ENCODE measurements at regions not wholly inside any gene's neighbourhood (a gene's known extent, or its start where the extent isn't known, plus 50 kb on each side); places are given as distances from the start of the nearest gene placed in this dataset.

DNA sequence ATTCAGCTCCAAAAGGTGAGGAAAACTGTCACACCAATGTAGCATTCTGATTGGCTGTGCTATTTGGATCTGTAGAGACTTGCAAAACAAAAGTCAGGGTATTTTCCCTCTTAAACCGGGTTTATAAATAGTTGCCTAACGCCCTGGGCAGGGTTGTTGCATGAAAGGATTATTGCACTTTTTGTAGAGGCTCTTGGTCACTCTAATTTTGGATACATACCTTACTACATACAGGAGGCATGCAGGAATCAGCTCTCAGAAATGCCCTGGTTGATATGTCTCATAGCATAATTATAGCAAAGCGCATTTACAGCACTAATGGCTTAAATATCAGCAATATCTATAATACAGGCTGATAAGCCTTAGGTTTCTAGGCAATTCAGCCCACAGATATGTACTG is 200.0 kb upstream of the GDNF start:
- Mint-ChIP-seq H3K4me3 (no peak overlapping the region), H3K27ac (no peak overlapping the region), H3K4me1 (ENCODE audit: low read depth) (no peaks in the 10 kb centered on the region), H3K36me3 (no peaks in the 10 kb centered on the region), H3K27me3 (no peaks in the 10 kb centered on the region), H3K9me3 (ENCODE audit: low read depth) (no peaks in the 10 kb centered on the region)

DNA sequence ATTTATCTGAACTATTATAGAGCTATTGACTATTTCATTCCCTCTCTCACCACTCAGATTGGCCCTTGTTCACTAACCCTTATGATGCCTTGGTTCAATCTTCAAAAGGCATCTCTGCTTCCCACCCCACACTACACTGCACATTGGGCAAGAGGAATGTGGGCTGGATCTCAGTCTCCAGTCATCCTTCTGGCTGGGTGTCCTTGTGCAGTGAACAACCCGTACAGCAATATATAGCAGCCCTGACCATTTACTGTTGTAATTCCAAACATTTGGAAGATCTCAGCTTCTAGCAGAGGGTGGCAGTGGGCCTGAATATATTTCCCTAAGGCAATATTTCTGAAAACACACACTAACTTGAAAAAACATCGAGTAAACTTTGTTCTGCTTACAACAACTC is 199.2 kb upstream of the GDNF start:
- no peaks in the 10 kb centered on the region for H3K27me3 Mint-ChIP-seq
- no peaks in the 10 kb centered on the region for H3K4me1 Mint-ChIP-seq (ENCODE audit: low read depth)
- no peaks in the 10 kb centered on the region for H3K9me3 Mint-ChIP-seq (ENCODE audit: low read depth)
- no peaks in the 10 kb centered on the region for H3K36me3 Mint-ChIP-seq
- no peak overlapping the region for H3K27ac Mint-ChIP-seq
- H3K4me3 Mint-ChIP-seq, result no peak overlapping the region

DNA sequence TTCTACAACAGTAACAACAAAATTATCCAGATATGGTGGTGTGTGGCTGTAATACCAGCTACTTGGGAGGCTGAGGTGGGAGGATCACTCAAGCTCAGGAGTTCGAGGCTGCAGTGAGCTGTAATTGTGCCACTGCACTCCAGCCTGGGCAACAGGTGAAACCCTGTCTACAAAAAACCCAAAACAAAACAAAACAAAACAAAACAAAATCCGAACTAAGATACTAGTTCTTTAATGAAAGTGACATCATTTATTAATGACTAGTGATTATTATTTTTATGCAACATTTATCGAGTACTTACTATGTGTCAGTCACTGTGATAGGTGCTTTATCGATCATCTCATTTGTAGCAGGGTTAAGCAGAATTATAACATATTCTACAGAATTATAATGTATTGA is 196.9 kb upstream of the GDNF start:
- no peaks in the 10 kb centered on the region for H3K9me3 Mint-ChIP-seq (ENCODE audit: low read depth)
- no peaks in the 10 kb centered on the region for H3K4me1 Mint-ChIP-seq (ENCODE audit: low read depth)
- no peaks in the 10 kb centered on the region for H3K36me3 Mint-ChIP-seq
- H3K27ac Mint-ChIP-seq, result no peak overlapping the region
- H3K4me3 Mint-ChIP-seq, result no peak overlapping the region
- no peaks in the 10 kb centered on the region for H3K27me3 Mint-ChIP-seq

DNA sequence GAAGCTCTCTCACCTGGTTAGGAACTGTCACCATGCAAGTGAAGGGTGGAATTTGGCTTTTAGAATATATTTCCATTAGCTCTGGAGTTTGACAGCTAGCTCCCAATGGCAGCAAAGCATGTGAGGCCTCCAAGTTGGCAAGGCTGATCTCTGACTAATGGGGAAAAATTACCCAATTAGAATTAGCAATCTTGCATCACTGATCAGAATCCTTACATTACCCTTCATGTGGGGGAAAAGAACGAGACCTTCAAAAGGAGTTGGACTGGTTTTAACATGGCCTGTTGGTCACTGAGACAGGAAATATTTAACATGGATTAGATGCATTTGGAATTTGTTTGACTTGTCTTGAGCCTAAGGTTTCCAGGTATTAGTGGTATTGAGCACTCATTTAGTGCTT is 192.3 kb upstream of the GDNF start:
- no peak overlapping the region for H3K27ac Mint-ChIP-seq
- no peak overlapping the region for H3K4me3 Mint-ChIP-seq
- no peaks in the 10 kb centered on the region for H3K4me1 Mint-ChIP-seq (ENCODE audit: low read depth)
- no peaks in the 10 kb centered on the region for H3K27me3 Mint-ChIP-seq
- no peaks in the 10 kb centered on the region for H3K9me3 Mint-ChIP-seq (ENCODE audit: low read depth)
- no peaks in the 10 kb centered on the region for H3K36me3 Mint-ChIP-seq

DNA sequence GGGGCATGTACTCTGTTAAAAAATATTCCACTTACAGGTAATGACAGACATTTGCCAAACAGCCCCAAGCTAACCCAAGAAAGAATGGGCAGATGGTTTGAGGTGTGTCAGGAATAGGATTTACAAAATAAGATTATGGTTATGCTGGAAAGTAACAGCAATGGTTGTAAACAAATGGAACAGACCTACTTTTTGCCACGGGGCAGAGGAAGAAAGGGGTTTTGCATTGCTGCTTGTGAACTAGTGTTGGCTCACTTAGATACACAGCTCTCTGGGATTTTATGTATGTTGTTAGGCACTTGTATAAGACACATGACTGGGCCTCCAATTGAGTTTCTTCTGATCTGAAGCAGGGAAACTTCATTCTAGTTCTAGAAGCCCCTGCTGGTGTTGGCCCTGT is 191.5 kb upstream of the GDNF start:
- Mint-ChIP-seq H3K27me3 (no peaks in the 10 kb centered on the region), H3K4me3 (no peak overlapping the region), H3K4me1 (ENCODE audit: low read depth) (no peaks in the 10 kb centered on the region), H3K27ac (no peak overlapping the region), H3K36me3 (no peaks in the 10 kb centered on the region), H3K9me3 (ENCODE audit: low read depth) (no peaks in the 10 kb centered on the region)

DNA sequence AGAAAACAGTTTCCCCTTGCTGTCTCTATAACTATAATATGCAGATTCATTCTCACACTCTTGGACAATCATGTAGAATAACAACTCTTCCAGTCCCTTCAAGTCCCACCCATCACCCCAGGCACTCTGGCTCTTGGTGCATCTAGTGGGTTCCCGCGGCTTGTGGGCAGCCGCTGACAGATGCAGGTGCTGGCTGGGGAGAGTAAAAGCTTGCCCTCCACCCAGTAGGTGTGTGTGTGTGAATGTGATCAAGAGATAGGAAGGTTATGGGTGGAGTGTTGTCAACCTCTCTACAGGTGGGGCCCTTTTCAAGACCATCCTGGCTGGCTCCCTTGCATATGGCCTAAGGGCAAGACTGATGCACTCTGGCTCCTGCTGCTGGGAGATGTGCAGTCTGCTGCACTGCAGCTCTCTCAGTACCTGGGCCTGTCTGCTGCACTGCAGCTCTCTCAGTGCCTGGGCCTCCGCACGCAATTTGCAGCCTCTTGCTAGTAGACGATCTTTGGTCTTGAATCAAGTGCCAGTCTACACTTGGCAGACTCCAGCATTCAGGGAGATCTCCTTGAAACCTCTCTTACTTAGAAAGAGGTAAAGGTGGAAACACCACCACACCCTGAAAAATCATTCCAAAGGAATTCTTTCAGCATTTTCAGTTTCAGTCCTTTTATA is 189.7 kb upstream of the GDNF start:
- H3K9me3 Mint-ChIP-seq (ENCODE audit: low read depth), result no peaks in the 10 kb centered on the region
- H3K4me1 Mint-ChIP-seq (ENCODE audit: low read depth), result no peaks in the 10 kb centered on the region
- no peak overlapping the region for H3K4me3 Mint-ChIP-seq
- no peak overlapping the region for H3K27ac Mint-ChIP-seq
- H3K27me3 Mint-ChIP-seq, result no peaks in the 10 kb centered on the region
- H3K36me3 Mint-ChIP-seq, result no peaks in the 10 kb centered on the region

DNA sequence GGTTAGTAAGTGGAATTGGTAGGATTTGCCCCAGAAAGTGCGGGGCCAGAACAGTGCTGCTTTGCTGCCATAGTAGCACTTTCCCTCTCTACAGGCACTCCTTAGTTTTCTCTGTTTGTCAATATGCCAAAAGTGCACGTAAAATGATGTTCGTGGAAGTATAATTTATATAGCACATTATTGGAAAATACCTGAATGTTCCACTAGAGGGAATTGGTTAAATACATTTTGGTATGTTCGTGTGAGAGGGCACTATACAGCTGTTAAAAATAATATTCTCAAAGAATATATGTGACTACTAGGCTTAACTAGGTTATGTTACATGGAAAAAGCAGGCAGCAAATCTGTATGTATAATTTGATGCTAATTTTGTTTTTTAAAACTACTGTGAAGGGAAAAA is 184.0 kb upstream of the GDNF start:
- Mint-ChIP-seq H3K27ac (no peak overlapping the region), H3K9me3 (ENCODE audit: low read depth) (no peaks in the 10 kb centered on the region), H3K27me3 (peaks cover 9% of the 10 kb centered on the region), H3K4me3 (no peak overlapping the region), H3K36me3 (no peaks in the 10 kb centered on the region), H3K4me1 (ENCODE audit: low read depth) (no peaks in the 10 kb centered on the region)

DNA sequence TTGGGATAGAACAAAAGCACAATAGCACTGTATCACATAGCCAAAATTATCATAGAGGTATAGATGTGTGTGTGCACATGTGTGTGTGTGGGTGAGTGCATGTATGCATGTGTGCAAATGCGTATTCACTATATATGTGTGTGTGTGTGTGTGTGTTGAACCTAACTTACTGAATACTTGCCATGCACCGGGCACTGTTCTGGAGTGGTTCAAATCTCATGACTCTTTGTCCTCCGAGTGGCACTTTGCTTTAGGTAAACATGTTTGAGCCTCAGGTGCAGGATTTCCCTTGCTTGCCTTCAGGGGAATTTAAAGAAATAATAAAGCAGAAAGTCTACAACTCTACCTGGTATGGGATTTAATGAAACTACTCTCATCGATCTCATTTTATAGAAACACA is 183.5 kb upstream of the GDNF start:
- peaks cover 9% of the 10 kb centered on the region for H3K27me3 Mint-ChIP-seq
- no peak overlapping the region for H3K4me3 Mint-ChIP-seq
- no peak overlapping the region for H3K27ac Mint-ChIP-seq
- H3K36me3 Mint-ChIP-seq, result no peaks in the 10 kb centered on the region
- no peaks in the 10 kb centered on the region for H3K4me1 Mint-ChIP-seq (ENCODE audit: low read depth)
- no peaks in the 10 kb centered on the region for H3K9me3 Mint-ChIP-seq (ENCODE audit: low read depth)

DNA sequence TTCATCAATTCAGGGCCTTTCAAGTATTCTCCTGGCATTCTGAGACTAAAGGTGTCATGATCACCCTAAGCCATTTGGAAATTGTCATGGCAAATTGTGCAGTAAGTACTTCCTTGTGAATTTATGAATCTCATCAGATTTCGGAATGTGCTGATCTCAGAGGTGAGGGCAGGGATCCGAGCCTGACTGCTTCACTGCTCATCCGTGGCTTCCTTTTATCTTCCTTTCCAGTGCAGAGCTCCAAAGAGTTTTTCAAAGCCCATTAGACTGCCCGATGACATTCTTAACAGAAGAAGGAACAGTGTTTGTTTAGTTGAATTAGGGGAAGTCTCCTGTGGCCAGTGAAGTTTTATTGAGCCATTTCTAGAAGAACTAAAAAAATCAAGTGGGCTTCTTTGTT is 182.8 kb upstream of the GDNF start:
- no peaks in the 10 kb centered on the region for H3K9me3 Mint-ChIP-seq (ENCODE audit: low read depth)
- no peaks in the 10 kb centered on the region for H3K36me3 Mint-ChIP-seq
- H3K27ac Mint-ChIP-seq, result no peak overlapping the region
- H3K27me3 Mint-ChIP-seq, result peaks cover 9% of the 10 kb centered on the region
- no peak overlapping the region for H3K4me3 Mint-ChIP-seq
- no peaks in the 10 kb centered on the region for H3K4me1 Mint-ChIP-seq (ENCODE audit: low read depth)

DNA sequence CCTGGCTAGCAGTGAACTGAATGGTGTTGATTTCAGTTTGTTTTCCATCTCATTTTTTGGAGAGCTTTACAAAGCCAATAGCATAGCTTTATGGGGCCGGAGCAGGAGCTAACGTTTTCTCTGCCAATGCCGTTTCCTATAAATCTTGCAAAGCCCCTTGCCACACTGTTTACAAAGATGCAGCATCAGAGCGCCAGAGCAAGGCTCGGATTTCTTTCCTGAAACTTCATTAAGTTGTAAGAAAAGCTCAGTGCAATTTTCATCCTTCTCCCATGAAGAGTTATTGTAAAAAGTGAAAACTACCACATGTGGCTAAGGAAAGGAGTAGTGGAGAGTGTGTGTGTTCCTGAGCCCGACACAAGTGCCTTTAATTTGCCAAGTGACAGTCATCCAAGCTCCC is 178.2 kb upstream of the GDNF start:
- H3K9me3 Mint-ChIP-seq (ENCODE audit: low read depth), result no peaks in the 10 kb centered on the region
- no peak overlapping the region for H3K27ac Mint-ChIP-seq
- H3K27me3 Mint-ChIP-seq, result peaks cover 9% of the 10 kb centered on the region
- H3K36me3 Mint-ChIP-seq, result no peaks in the 10 kb centered on the region
- H3K4me1 Mint-ChIP-seq (ENCODE audit: low read depth), result no peaks in the 10 kb centered on the region
- H3K4me3 Mint-ChIP-seq, result no peak overlapping the region

DNA sequence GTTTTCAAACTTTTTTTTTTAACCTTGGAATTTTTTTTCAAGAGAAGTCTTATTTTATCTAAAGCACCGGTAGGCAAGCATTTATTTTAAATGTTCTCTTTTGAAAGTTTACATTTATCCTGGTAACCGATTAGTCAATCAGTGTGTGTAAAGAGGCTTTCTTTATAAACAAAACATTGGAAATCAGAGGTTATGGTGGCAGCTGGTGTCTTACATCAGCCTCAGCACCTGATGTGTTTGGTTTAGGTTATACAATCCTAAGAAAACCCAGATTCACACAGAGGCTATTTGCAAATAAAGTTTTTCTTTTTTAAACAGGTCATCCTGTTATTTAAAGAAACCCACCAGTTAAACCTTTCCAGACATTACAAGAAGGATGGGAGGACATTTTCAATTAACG is 173.3 kb upstream of the GDNF start:
- no peak overlapping the region for H3K27ac Mint-ChIP-seq
- no peaks in the 10 kb centered on the region for H3K27me3 Mint-ChIP-seq
- no peak overlapping the region for H3K4me3 Mint-ChIP-seq
- no peaks in the 10 kb centered on the region for H3K36me3 Mint-ChIP-seq
- no peaks in the 10 kb centered on the region for H3K9me3 Mint-ChIP-seq (ENCODE audit: low read depth)
- H3K4me1 Mint-ChIP-seq (ENCODE audit: low read depth), result no peaks in the 10 kb centered on the region

DNA sequence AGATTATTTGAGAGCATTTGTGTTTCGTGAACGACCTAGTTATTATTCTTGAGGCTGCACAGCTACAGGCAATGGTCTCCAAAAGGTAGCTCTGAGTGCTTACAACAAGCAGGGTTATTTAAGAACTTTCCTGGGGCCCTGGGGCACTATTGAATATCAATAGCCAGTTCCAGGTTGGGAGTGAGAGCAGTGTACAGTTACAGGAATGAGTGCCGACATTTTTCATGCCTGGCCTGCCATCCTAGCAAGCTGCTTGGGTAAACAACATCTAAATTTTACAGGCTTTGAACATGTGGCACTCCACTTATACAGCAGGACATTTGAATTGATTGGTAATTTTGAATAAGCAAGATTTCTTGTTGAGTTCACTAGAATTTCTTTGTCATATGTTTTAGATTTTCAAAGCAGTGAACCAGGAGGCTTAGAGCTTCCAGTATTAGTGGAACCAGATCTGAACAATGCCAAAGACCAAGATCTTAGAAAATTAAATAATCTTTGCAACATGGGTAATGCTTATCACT is 171.9 kb upstream of the GDNF start:
- H3K4me1 Mint-ChIP-seq (ENCODE audit: low read depth), result no peaks in the 10 kb centered on the region
- H3K9me3 Mint-ChIP-seq (ENCODE audit: low read depth), result no peaks in the 10 kb centered on the region
- no peaks in the 10 kb centered on the region for H3K36me3 Mint-ChIP-seq
- H3K27me3 Mint-ChIP-seq, result peaks cover 2% of the 10 kb centered on the region
- H3K27ac Mint-ChIP-seq, result no peak overlapping the region
- H3K4me3 Mint-ChIP-seq, result no peak overlapping the region

DNA sequence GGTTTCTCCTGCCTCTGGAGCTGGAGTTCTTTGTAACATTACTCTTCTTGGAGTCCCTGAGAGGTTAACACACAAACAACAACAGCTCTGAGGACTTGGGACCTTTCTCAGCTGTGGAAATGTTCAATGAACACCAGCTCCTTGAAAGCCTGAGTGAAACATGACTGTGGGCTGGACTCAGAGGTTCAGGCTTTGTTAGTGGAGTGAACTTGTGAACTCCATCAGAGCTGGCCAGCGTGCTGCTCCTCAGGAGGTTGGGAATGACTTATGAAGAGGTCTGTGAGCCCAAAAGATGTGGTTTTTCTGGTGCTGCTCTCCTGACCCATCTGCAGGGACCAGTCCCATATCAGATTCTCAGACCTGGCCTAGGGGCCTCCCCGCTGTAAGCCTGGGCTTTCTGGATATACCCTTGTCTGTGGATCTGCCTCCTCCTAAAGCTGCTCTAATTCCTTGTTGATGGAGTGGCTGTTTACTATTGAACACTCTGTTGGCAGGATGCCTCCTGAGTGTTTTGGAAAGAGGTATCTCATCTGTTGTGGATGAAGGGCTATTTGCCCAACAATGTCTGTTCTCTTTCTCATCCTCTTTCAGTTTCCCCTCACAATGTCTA is 170.0 kb upstream of the GDNF start:
- no peaks in the 10 kb centered on the region for H3K36me3 Mint-ChIP-seq
- H3K27ac Mint-ChIP-seq, result no peak overlapping the region
- peaks cover 4% of the 10 kb centered on the region for H3K27me3 Mint-ChIP-seq
- no peaks in the 10 kb centered on the region for H3K4me1 Mint-ChIP-seq (ENCODE audit: low read depth)
- no peak overlapping the region for H3K4me3 Mint-ChIP-seq
- H3K9me3 Mint-ChIP-seq (ENCODE audit: low read depth), result no peaks in the 10 kb centered on the region

DNA sequence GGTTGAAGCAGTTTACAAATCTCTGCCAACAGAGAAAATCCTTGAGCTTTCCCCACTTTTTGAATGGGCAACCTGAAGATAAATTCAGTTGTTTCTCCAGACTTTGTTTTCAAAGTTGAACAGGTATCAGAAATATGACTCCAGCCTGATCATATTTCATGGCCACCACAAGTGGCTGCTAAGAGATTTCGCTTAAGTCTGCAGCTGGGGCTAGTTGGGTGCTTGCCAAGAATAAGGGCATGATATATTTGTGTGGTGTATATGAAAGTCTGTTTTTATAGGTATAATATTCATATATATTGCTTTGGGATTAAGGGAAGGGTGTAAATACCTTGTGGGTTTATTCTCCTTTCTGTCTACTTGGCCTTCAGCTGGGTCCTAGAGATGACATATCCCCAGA is 168.4 kb upstream of the GDNF start:
- Mint-ChIP-seq H3K4me3 (no peak overlapping the region), H3K4me1 (ENCODE audit: low read depth) (no peaks in the 10 kb centered on the region), H3K9me3 (ENCODE audit: low read depth) (no peaks in the 10 kb centered on the region), H3K27ac (no peak overlapping the region), H3K27me3 (peaks cover 4% of the 10 kb centered on the region), H3K36me3 (no peaks in the 10 kb centered on the region)

DNA sequence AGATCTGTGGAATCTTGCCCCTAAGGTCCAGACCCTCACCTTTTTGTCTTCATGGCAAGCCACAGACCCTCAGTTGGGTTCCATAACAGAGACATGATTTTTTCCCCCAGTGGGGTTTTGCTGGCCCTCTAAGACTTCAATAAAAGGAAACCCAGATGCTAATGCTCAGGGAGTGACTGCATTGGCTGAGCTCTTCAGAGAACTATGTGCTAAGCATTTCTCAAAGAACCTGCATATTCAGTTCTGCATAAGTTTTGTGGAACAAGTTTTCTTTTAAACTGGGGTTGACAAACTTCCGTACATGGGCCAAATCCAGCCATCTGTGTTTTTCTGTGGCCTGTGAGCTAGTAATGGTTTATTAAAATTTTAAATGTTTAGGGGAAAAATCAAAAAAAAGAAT is 159.8 kb upstream of the GDNF start:
- Mint-ChIP-seq H3K27me3 (peaks cover 2% of the 10 kb centered on the region), H3K36me3 (no peaks in the 10 kb centered on the region), H3K27ac (no peak overlapping the region), H3K9me3 (ENCODE audit: low read depth) (no peaks in the 10 kb centered on the region), H3K4me3 (no peak overlapping the region), H3K4me1 (ENCODE audit: low read depth) (no peaks in the 10 kb centered on the region)

DNA sequence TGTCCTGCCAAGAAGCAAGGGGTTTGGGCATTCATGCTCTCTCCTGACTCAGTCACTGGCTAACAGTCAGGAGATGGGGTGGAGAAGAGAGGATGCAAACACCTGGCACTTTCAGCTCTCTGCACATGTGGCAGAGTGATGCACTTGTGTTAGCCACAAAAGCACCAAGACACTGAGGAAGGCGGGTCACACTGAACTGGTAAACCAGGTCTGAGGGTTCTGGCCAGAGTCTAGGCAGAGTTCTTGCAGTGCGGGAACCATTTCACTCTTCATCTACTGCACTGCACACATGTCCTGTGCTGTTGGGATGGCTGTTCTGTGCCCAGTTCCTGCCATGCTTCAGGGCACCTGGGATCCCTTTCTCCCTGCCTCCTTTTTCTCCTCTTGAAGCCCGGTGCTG is 157.1 kb upstream of the GDNF start:
- Mint-ChIP-seq H3K9me3 (ENCODE audit: low read depth) (peaks cover 3% of the 10 kb centered on the region), H3K36me3 (no peaks in the 10 kb centered on the region), H3K4me1 (ENCODE audit: low read depth) (no peaks in the 10 kb centered on the region), H3K27me3 (peaks cover 3% of the 10 kb centered on the region), H3K27ac (no peak overlapping the region), H3K4me3 (no peak overlapping the region)
